ENCODE measurements at regions not wholly inside any gene's neighbourhood (a gene's known extent, or its start where the extent isn't known, plus 50 kb on each side); places are given as distances from the start of the nearest gene placed in this dataset.
A peak's percentile ranks its signal among the peaks of the same experiment; 100 is the strongest.

DNA sequence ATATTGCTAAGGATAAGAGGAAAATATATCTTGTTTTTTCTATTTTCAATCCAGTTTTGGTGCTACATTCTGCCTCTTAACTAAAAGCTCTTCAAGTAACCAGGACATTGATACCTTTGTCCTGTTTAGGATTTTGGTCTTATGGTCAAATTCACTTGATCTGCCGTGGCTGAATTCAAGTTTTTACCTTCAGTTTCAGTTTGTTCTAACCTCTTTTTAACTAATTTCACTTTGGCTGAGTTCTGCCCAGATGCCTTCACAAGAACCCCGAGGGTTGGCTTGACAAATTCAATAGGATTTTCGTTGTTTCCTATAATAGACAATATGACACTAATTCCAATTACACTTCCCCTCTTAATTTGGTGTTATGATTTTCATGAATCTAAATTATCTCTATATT is 84.5 kb upstream of the C1orf21 start:
- Histone ChIP-seq H3K79me2 (ENCODE audit: insufficient read depth, low read length) (no peaks in the 10 kb centered on the region), H3K9ac (ENCODE audit: insufficient read depth, low read depth, low read length) (no peak overlapping the region), H3K4me3 (replicated peaks in 1 of 3; ENCODE audit: insufficient read depth in 1 of 3, low read depth in 2 of 3, low read length in 3 of 3) (no peak overlapping the region), H3K4me1 (ENCODE audit: insufficient read depth, low read length) (no peaks in the 10 kb centered on the region), H3K36me3 (replicated peaks in 1 of 2; ENCODE audit: control insufficient read depth in 1 of 2, insufficient read depth in 2 of 2, low read length in 2 of 2) (no peaks in the 10 kb centered on the region), H4K20me1 (ENCODE audit: insufficient read depth, low read length) (no peaks in the 10 kb centered on the region), H3K27me3 (ENCODE audit: control insufficient read depth in 1 of 2, insufficient read depth in 2 of 2, low read length in 2 of 2) (no peaks in the 10 kb centered on the region; a peak in 1 of 5 replicates), H3K9me3 (ENCODE audit: low read length) (peaks cover 3% of the 10 kb centered on the region; the same call in 1 of the 2 replicates), H3K27ac (ENCODE audit: extremely low read length, insufficient read depth, low read length) (no peak overlapping the region), H2AFZ (ENCODE audit: low read length) (no peak overlapping the region), H3K4me2 (ENCODE audit: low read depth, low read length) (no peak overlapping the region)
- ATAC-seq, result no peak
- DNase-seq (ENCODE audit: low spot score), result no peak
- no peak for TF ChIP-seq ELF3 (CRISPR knock-in tag; IDR thresholded peaks at IDR 0.05)
- no peak for TF ChIP-seq ZNF337 (CRISPR knock-in tag; IDR thresholded peaks at IDR 0.05; ENCODE audit: borderline replicate concordance, low read depth)
- TF ChIP-seq KLF11 (CRISPR knock-in tag; IDR thresholded peaks at IDR 0.05), result no peak
- no peak for TF ChIP-seq ETV5 (CRISPR knock-in tag; IDR thresholded peaks at IDR 0.05; ENCODE audit: borderline replicate concordance)
- TF ChIP-seq ZFP36L1 (CRISPR knock-in tag; IDR thresholded peaks at IDR 0.05), result no peak
- intact Hi-C loops (cut with micrococcal nuclease; ENCODE audit: unreplicated experiment) (no loop called here), in situ Hi-C loops (cut with HindIII; ENCODE audit: extremely low pct_ligation_motif_present, low pct_unique_long_range_greater_than_20kb) (no loop called here)
- WGBS (ENCODE audit: low lambda C conversion rate), result 0% methylated on average over 3 of the region's 3 CpGs
- ChIA-PET POLR2A (no interaction called here), CTCF (ENCODE audit: low intra/inter-chr PET ratio, low total read pairs) (no interaction called here)
- BruUV-seq (replicated peaks), result no TSS peak
- FAIRE-seq, result no peak

DNA sequence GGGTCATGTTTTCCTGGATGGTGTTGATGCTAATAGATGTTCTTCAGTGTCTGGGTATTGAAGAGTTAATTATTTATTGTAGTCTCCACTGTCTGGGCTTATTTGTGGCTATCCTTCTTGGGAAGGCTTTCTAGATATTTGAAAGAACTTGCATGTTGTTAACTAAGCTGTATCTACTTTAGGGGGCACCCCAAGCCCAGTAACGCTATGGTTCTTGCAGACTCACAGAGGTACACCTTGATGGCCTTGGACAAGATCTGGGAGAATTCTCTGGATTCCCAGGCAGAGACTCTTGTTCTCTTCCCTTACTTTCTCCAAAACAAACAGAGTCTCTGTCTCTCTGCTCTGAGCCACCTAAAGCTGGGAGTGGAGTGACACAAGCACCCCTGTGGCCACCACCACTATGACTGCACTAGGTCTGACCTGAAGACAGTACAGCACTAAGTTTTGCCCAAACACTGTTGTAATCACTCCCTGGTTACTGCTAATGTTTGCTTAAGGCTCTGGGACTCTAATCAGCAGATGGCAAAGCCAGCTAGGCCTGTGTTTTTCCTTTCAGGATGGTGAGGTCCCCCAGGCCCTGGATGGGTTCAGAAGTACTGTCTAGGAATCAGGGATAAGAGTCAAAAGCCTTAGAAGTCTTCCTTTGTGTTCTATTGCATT is 76.5 kb upstream of the C1orf21 start:
- H3K4me3 ChIP-seq (replicated peaks in 1 of 3; ENCODE audit: insufficient read depth in 1 of 3, low read depth in 2 of 3, low read length in 3 of 3), result no peak overlapping the region
- CTCF ChIA-PET (ENCODE audit: low intra/inter-chr PET ratio, low total read pairs), result no interaction called here
- H3K36me3 ChIP-seq (replicated peaks in 1 of 2; ENCODE audit: control insufficient read depth in 1 of 2, insufficient read depth in 2 of 2, low read length in 2 of 2), result no peaks in the 10 kb centered on the region
- ATAC-seq (peak; percentile 65), DNase-seq (ENCODE audit: low spot score) (no peak), FAIRE-seq (no peak)
- BruUV-seq (replicated peaks), result no TSS peak
- no peak overlapping the region for H3K4me2 ChIP-seq (ENCODE audit: low read depth, low read length)
- H3K79me2 ChIP-seq (ENCODE audit: insufficient read depth, low read length), result no peaks in the 10 kb centered on the region
- no peaks in the 10 kb centered on the region for H3K27me3 ChIP-seq (ENCODE audit: control insufficient read depth in 1 of 2, insufficient read depth in 2 of 2, low read length in 2 of 2)
- TF ChIP-seq RELA (CRISPR knock-in tag; IDR thresholded peaks at IDR 0.05) (no peak), STAG1 (CRISPR knock-in tag; IDR thresholded peaks at IDR 0.05) (peak; percentile 33; the same call in 1 of the 2 replicates)
- TF ChIP-seq, protein P1, sequence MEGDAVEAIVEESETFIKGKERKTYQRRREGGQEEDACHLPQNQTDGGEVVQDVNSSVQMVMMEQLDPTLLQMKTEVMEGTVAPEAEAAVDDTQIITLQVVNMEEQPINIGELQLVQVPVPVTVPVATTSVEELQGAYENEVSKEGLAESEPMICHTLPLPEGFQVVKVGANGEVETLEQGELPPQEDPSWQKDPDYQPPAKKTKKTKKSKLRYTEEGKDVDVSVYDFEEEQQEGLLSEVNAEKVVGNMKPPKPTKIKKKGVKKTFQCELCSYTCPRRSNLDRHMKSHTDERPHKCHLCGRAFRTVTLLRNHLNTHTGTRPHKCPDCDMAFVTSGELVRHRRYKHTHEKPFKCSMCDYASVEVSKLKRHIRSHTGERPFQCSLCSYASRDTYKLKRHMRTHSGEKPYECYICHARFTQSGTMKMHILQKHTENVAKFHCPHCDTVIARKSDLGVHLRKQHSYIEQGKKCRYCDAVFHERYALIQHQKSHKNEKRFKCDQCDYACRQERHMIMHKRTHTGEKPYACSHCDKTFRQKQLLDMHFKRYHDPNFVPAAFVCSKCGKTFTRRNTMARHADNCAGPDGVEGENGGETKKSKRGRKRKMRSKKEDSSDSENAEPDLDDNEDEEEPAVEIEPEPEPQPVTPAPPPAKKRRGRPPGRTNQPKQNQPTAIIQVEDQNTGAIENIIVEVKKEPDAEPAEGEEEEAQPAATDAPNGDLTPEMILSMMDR (CRISPR knock-in tag; IDR thresholded peaks at IDR 0.05), result peak; percentile 17; the same call in 1 of the 2 replicates
- 0% methylated on average over 1 of the region's 1 CpG for WGBS (ENCODE audit: low lambda C conversion rate)
- H2AFZ ChIP-seq (ENCODE audit: low read length), result no peak overlapping the region
- no peak overlapping the region for H3K27ac ChIP-seq (ENCODE audit: extremely low read length, insufficient read depth, low read length)
- POLR2A ChIA-PET, result no interaction called here
- H3K4me1 ChIP-seq (ENCODE audit: insufficient read depth, low read length), result no peaks in the 10 kb centered on the region
- H4K20me1 ChIP-seq (ENCODE audit: insufficient read depth, low read length), result no peaks in the 10 kb centered on the region
- H3K9ac ChIP-seq (ENCODE audit: insufficient read depth, low read depth, low read length), result no peak overlapping the region
- H3K9me3 ChIP-seq (ENCODE audit: low read length), result no peaks in the 10 kb centered on the region
- in situ Hi-C loops (cut with HindIII; ENCODE audit: extremely low pct_ligation_motif_present, low pct_unique_long_range_greater_than_20kb), result no loop called here
- intact Hi-C loops (cut with micrococcal nuclease; ENCODE audit: unreplicated experiment), result no loop called here
